Upper lobe of right lung (tissue), 1 donor: ENCODE measurements at regions not wholly inside any gene's neighbourhood (a gene's known extent, or its start where the extent isn't known, plus 50 kb on each side); places are given as distances from the start of the nearest gene placed in this dataset.
A peak's percentile ranks its signal among the peaks of the same experiment; 100 is the strongest.

Experiments
- ATAC-seq: fragments of 200-7000 bp; cut with Tn5 transposase; one replicate; pipeline ENCODE4 v1.9.1; 2020; ENCODE audit warnings: mild to moderate bottlenecking, moderate library complexity
- DNase-seq: peaks from one replicate; pipeline ENCODE4 v3.0.0-alpha.2; 2020
- H3K27ac ChIP-seq: fragments of 200-600 bp; one replicate; pipeline ENCODE4 v1.8.0; 2022
- H3K27me3 ChIP-seq: fragments of 200-600 bp; one replicate; pipeline ENCODE4 v1.8.0; 2022; ENCODE audit warnings: mild to moderate bottlenecking
- H3K36me3 ChIP-seq: fragments of 200-600 bp; one replicate; pipeline ENCODE4 v1.8.0; 2022
- H3K4me1 ChIP-seq: fragments of 200-600 bp; one replicate; pipeline ENCODE4 v1.8.0; 2022
- H3K4me3 ChIP-seq: fragments of 200-600 bp; one replicate; pipeline ENCODE4 v1.8.0; 2022; ENCODE audit warnings: mild to moderate bottlenecking
- H3K9me3 ChIP-seq: fragments of 200-600 bp; one replicate; pipeline ENCODE4 v1.8.0; 2022
- intact Hi-C: fragments of 100-400 bp; cut with DNase I; formaldehyde crosslinking; loops from one replicate; pipeline ENCODE4 v1.11.0; 2022
- TF ChIP-seq, protein P1 (sequence below): fragments of 200-600 bp; IDR thresholded peaks from one replicate; pipeline ENCODE4 v1.8.0; 2022; ENCODE audit warnings: antibody characterized with exemption
- donor health status: DM: no; HTN: yes; CAD: no; lungs with severe emphysema.

DNA sequence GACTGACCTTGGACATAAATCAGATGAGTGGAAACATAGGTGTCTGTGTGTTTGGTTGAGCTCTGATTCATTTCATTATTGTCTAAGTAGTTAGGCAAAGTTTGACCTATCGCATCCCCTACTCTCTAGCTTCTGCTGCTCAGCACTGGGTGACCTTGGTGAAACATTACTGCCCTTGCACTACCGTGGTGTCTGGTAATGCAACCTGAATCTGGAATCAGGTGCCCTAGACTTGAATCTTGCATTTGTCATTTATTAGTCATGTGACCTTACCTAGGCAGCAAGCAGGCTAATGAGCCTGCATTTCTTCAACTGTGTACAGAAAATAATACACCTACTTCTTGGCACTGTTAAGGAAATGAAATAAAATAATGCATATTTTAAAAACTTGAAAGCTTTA lies 242.3 kb upstream of the BLID start:
- TF ChIP-seq, protein P1, sequence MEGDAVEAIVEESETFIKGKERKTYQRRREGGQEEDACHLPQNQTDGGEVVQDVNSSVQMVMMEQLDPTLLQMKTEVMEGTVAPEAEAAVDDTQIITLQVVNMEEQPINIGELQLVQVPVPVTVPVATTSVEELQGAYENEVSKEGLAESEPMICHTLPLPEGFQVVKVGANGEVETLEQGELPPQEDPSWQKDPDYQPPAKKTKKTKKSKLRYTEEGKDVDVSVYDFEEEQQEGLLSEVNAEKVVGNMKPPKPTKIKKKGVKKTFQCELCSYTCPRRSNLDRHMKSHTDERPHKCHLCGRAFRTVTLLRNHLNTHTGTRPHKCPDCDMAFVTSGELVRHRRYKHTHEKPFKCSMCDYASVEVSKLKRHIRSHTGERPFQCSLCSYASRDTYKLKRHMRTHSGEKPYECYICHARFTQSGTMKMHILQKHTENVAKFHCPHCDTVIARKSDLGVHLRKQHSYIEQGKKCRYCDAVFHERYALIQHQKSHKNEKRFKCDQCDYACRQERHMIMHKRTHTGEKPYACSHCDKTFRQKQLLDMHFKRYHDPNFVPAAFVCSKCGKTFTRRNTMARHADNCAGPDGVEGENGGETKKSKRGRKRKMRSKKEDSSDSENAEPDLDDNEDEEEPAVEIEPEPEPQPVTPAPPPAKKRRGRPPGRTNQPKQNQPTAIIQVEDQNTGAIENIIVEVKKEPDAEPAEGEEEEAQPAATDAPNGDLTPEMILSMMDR, result no peak
- no peak overlapping the region for H3K4me3 ChIP-seq
- DNase-seq (no peak), ATAC-seq (no peak)
- H3K27me3 ChIP-seq, result no peaks in the 10 kb centered on the region
- no peaks in the 10 kb centered on the region for H3K4me1 ChIP-seq
- H3K9me3 ChIP-seq, result no peaks in the 10 kb centered on the region
- intact Hi-C loops, result no loop called here
- H3K36me3 ChIP-seq, result no peaks in the 10 kb centered on the region
- no peak overlapping the region for H3K27ac ChIP-seq

DNA sequence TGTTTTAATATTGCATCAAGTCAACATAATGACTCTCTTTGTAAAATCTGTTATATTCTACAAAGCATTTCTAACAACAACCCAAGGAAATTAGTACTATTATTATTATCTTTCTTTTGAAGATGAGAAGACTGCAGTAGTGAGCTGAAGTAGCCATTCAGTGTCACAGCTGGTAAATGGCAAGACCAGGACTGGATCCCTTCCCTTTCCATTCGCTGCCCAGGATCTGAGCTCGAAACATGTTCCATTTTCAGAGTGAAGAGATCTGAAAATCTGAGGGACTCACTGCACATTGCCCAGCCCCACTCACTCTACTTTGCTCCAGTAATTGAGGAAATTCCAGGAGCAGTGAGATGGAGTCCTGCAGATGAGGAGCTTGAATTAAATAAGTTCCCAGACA lies 240.0 kb upstream of the BLID start:
- DNase-seq (no peak), ATAC-seq (no peak)
- Histone ChIP-seq H3K27ac (no peak overlapping the region), H3K4me3 (no peak overlapping the region), H3K36me3 (no peaks in the 10 kb centered on the region), H3K9me3 (no peaks in the 10 kb centered on the region), H3K27me3 (no peaks in the 10 kb centered on the region), H3K4me1 (no peaks in the 10 kb centered on the region)
- TF ChIP-seq, protein P1, result no peak
- intact Hi-C loops, result no loop called here

GRCh38 chr11:122354025-122354697 lies 238.1 kb upstream of the BLID start:
- H3K9me3 ChIP-seq, result no peaks in the 10 kb centered on the region
- no peaks in the 10 kb centered on the region for H3K4me1 ChIP-seq
- H3K27me3 ChIP-seq, result no peaks in the 10 kb centered on the region
- peak overlapping the region; percentile 14 for H3K27ac ChIP-seq
- DNase-seq, result no peak
- ATAC-seq, result no peak
- TF ChIP-seq, protein P1, result no peak
- H3K36me3 ChIP-seq, result no peaks in the 10 kb centered on the region
- no peak overlapping the region for H3K4me3 ChIP-seq
- intact Hi-C loops, result no loop called here

DNA sequence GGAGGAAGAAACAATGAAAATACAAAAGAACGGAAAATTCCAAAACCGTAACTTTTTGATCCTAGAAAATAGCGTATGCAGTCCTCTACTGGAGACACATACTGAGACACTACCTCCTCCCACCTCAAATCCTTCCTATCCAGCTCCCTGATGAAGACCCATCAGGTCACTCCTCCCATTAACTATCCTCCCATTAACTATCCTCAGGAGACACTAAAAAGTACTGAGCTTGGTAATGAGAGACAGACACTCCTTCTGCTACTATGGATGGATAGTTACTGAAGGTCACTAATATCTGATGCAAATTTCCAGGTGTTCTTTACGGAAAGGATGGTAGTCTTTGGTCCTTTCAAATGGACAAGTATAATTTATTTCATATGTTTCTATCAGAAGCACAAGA lies 237.5 kb upstream of the BLID start:
- H3K27ac ChIP-seq, result peak overlapping the region; percentile 14

GRCh38 chr11:122348659-122349409 lies 232.8 kb upstream of the BLID start:
- H3K9me3 ChIP-seq, result no peaks in the 10 kb centered on the region
- H3K27me3 ChIP-seq, result no peaks in the 10 kb centered on the region
- TF ChIP-seq, protein P1, result no peak
- H3K27ac ChIP-seq, result peak overlapping the region; percentile 67
- ATAC-seq (no peak), DNase-seq (no peak)
- no peak overlapping the region for H3K4me3 ChIP-seq
- H3K36me3 ChIP-seq, result no peaks in the 10 kb centered on the region
- intact Hi-C loops, result no loop called here
- H3K4me1 ChIP-seq, result no peaks in the 10 kb centered on the region

More for the DNA sequence above, 237.5 kb upstream of the BLID start:
- Histone ChIP-seq H3K36me3 (no peaks in the 10 kb centered on the region), H3K4me1 (no peaks in the 10 kb centered on the region), H3K4me3 (no peak overlapping the region), H3K9me3 (no peaks in the 10 kb centered on the region), H3K27me3 (no peaks in the 10 kb centered on the region)
- TF ChIP-seq, protein P1, result no peak
- no peak for DNase-seq
- intact Hi-C loops, result no loop called here
- no peak for ATAC-seq
